ENCODE measurements at regions not wholly inside any gene's neighbourhood (a gene's known extent, or its start where the extent isn't known, plus 50 kb on each side); places are given as distances from the start of the nearest gene placed in this dataset. TPM values are rescaled to one million over a fixed set of nuclear protein-coding genes. Genes with fewer than 3 reads are reported as not detected.

Small RNAs in the stretch of these regions (small RNA-seq; reads per million reads assigned to genes)
- not detected for gene AC008571.1 (ENCODE audit: low replicate concordance)

Data from lung (tissue), 1 donor.